Glomerular visceral epithelial cell (primary cell): ENCODE measurements at regions not wholly inside any gene's neighbourhood (a gene's known extent, or its start where the extent isn't known, plus 50 kb on each side); places are given as distances from the start of the nearest gene placed in this dataset.

Experiments used
- DNase-seq: peaks from one replicate; pipeline ENCODE4 v3.0.0-alpha.2; 2016; ENCODE audit errors: extremely low spot score

GRCh38 chr1:56442290-56442877 lies 137.0 kb downstream of the PLPP3 start:
- DNase-seq = no peak

- DNase-seq = no peak
Observed at GRCh38 chr1:56441601-56442000, 137.8 kb downstream of the PLPP3 start.

- no peak for DNase-seq
Observed at GRCh38 chr1:56439610-56440264, 139.6 kb downstream of the PLPP3 start.

- no peak for DNase-seq
Observed at GRCh38 chr1:56438901-56439551, 140.3 kb downstream of the PLPP3 start.

- no peak for DNase-seq
Observed at GRCh38 chr1:56437959-56438358, 141.4 kb downstream of the PLPP3 start.

- DNase-seq = no peak
Observed at GRCh38 chr1:56436912-56437417, 142.4 kb downstream of the PLPP3 start.

- no peak for DNase-seq
Observed at GRCh38 chr1:56436296-56436695, 143.1 kb downstream of the PLPP3 start.

GRCh38 chr1:56435434-56436262 lies 143.7 kb downstream of the PLPP3 start:
- DNase-seq = no peak

GRCh38 chr1:56434740-56435139 lies 144.6 kb downstream of the PLPP3 start:
- DNase-seq = no peak

- DNase-seq = no peak
Observed at GRCh38 chr1:56434025-56434424, 145.3 kb downstream of the PLPP3 start.

GRCh38 chr1:56433056-56433577 lies 146.2 kb downstream of the PLPP3 start:
- no peak for DNase-seq

- no peak for DNase-seq
Observed at GRCh38 chr1:56432166-56432971, 147.0 kb downstream of the PLPP3 start.

- DNase-seq = no peak
Observed at GRCh38 chr1:56430141-56430839, 149.1 kb downstream of the PLPP3 start.

- no peak for DNase-seq
Observed at GRCh38 chr1:56429288-56429687, 150.1 kb downstream of the PLPP3 start.

GRCh38 chr1:56426587-56427381 lies 152.6 kb downstream of the PLPP3 start:
- DNase-seq = no peak

- no peak for DNase-seq
Observed at GRCh38 chr1:56425494-56426037, 153.8 kb downstream of the PLPP3 start.

- peak; percentile 78 for DNase-seq
Observed at GRCh38 chr1:56424744-56425493, 154.4 kb downstream of the PLPP3 start.

GRCh38 chr1:56423716-56424115 lies 155.6 kb downstream of the PLPP3 start:
- no peak for DNase-seq
